HG03175 (cell line): ENCODE measurements at regions not wholly inside any gene's neighbourhood (a gene's known extent, or its start where the extent isn't known, plus 50 kb on each side); places are given as distances from the start of the nearest gene placed in this dataset.
"Not testable (repeated sequence)": the region's sequence is repeated elsewhere in the genome, so short reads cannot be mapped to it uniquely, and the experiment has no call there.

Experiments
- ATAC-seq: cut with Tn5 transposase; IDR thresholded peaks from one replicate; pipeline ENCODE4 v1.9.1; 2021; ENCODE audit warnings: mild to moderate bottlenecking, moderate library complexity; ENCODE audit not compliant: unreplicated experiment

DNA sequence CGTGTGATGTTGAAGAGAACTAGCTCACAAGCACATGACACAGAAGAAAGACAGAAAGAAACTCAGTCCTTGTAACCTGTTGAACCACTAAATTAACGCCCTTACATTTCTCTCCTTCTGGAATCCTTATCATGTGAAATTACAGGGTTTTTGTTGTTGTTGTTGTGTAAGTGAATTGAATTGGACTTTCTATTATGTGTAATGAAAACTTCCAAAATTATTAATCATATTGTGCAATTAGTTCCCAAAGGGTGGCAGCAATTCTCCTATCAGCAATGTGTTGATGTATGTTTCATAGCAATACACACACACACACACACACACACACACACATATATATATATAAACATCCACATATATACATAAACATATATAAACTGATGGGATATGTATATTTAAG lies 402.2 kb upstream of the TCF4 start:
- no peak for ATAC-seq

DNA sequence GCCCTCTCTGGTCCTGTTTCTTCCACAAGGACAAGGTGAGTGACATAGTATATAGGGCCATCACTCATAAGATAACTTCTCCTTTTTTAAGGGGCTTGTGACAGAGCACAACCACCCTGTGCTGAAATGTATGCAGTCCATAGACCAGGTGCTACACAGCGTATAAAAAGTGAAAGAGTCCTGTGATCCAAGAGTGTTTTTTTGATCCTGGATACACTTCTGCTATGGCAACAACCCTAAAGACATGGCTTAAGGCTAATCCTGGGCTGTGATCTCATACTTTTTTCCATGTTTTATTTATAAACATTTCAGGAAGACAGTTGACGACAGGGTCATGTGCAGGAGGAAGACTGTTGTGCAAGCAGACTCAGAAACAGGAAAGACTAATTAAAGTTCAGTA lies 400.5 kb upstream of the TCF4 start:
- no peak for ATAC-seq

DNA sequence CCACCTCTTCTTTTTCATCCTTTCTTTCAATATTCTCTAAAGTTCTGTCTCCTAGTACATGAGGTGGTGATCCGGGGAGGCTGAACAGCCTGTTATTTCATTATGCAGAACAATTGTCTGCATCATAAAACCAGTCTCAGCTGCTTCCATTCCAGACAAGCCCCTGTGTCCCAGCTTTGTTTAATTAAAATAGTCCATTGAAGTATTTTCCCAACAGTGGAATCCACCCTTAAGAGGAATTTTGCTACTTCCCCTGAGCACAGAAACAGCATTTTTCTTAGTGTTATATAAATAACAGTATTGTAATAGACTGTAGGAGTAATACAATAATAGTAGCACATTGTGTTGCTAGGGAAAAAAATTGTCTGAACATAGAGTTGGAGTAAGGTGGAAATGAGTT lies 395.4 kb upstream of the TCF4 start:
- no peak for ATAC-seq

DNA sequence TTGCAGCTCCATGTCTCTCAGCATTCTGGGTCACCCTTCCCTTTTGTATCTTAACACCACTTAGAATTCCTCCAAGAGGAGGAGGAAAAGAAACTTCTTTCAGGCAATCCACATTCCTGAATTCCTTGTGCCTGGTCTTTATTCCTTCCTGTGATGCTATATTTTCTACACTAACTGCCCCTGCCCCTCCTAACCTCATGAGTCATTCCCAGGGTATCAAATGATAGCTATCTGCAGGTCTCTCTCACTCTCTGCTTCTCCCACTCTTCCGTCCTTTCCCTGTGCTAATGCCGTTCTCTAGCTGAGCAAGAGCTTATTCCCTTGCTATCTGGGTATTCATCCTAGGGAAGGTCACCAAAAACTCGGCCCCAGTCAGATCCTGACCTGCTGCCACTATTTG lies 395.0 kb upstream of the TCF4 start:
- ATAC-seq, result no peak

DNA sequence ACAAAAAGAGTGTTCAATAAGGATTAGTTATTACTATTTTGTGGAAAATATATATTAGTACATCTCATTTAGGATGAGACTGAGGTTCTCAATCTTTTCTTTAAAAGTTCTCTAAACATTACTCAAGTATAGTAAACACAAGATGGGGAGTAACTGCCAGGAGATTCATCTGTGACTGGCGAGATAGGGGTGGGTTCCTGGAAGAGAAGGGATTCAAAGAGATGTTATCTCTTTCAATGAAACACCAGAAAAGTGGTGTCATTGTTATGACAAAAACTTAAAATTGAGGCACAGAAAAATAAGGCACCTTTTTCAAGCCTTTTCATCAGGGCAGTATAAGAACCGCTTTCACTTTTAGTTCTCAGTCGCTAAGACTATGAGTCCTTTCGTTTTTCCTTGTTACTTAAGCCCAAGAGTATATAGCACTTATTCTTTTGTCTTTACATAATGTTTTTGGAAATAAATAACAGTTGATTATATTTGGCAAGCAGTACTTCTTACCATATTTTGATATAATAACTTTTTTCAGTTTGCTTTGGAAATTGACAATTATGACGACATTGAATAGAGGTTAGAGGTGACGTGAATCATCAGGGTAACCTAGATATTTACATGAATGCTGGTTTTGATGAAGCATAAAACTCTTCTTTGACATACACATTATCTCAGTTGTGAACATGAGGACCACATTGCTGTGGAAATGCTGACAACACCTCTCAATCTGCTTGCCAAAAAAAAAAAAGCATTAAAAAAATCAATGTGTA lies 393.9 kb upstream of the TCF4 start:
- ATAC-seq, result no peak

DNA sequence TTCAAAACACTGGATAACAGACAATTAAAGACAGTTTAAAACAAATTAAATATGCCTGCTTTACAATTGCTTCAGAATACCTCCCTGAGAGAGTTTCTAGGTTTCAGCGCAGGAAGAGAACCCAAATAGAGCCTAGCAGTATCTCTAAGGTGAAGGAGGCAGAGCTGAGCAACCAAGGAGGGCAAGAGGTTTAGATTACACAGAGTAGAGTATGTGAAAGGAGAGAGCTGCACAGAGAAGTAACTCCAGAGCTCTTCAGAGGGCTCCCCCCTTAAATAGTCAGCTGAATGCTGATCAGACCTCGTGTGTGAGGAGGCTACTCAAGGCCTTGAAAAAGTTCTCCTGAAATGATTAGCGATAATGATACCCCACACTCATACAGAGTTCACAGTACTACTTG lies 386.5 kb upstream of the TCF4 start:
- ATAC-seq, result no peak

DNA sequence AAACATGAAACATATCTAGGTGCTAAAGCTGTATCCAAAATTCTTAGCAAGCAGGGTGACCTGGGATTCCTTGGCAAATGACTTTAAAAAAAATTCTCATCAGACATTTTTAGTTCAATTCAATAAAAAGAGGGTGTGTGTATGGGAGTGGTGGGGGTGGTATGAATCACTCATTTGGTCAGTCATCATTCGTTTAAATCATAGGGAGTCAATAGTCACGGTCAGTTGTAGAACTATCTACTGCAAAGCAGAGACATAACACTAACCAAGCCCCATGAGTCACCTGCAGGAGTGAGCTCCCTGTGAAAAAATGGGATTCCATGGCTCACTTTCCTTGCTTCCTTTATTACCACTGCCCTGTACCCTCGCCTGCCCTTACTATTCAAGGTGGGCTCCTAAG lies 380.6 kb upstream of the TCF4 start:
- ATAC-seq, result no peak

DNA sequence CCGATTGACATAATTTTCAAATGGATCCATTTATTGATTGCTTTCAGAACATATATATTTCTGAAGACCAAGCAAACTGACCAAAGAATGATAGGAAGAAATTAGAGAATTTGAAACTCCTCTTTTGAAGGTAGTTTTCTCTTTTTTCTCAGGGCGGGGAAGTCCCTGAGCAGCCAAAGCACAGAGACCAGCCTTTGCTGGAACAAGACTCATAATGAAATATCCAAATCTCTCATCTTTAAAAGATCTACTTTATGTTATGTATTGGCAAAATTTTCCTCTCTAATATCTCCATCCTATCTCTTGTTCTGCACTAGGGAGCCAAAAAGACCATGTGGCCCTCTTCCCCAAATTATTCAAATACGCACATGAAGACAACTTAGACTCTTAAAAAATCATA lies 379.0 kb upstream of the TCF4 start:
- ATAC-seq, result no peak

DNA sequence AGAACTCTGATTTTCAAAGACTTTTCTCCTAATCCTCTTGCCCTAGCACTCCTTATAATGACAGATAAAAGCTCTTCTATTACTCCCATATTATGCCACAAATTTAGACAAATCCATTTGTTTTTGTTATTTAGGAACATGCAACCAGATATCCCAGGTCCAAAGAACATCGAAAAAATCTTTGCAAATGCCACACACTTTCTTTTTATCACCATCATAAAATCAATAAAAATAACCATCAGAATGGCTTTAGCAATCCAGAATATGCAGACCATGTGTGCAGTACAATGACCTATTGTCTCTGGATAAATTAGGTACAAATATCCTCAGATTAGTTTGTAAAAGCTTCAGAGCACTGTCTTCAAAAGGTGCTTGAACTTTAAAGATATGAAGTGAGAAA lies 376.2 kb upstream of the TCF4 start:
- ATAC-seq, result no peak

DNA sequence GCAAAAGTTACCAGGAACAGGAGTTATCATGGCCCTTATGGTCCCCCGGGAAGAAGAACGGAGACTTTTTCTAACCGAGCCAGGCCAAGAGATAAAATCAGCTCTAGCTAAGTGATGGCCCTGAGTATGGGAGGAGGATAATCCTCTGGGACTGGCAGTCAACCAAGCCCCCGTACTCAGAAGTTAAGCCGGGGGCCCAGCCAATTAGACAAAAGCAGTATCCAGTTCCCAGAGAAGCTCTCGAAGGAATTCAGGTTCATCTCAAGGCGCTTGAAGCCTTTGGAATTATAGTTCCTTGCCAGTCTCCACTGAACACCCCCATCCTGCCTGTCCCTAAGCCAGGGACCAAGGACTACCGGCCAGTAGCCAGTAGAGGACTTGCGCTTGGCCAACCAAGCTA lies 365.3 kb upstream of the TCF4 start:
- ATAC-seq, result no peak

DNA sequence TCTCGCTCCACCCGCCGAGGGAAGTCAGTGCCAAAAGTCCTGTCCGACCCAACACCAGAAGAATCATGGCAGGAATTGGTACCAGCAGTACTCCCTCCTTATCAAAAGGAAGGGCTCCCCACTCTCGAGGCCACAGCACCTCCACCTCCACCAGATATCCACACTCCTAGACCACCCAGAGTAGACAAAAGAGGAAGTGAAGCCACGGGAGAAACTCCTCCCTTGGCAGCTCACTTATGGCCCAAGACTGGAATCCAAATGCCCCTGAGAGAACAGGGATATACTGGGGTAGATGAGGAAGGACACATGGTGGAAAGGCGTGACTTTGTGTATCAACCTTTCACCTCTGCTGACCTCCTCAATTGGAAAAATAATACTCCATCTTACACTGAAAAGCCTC lies 363.7 kb upstream of the TCF4 start:
- ATAC-seq, result not testable (repeated sequence)

DNA sequence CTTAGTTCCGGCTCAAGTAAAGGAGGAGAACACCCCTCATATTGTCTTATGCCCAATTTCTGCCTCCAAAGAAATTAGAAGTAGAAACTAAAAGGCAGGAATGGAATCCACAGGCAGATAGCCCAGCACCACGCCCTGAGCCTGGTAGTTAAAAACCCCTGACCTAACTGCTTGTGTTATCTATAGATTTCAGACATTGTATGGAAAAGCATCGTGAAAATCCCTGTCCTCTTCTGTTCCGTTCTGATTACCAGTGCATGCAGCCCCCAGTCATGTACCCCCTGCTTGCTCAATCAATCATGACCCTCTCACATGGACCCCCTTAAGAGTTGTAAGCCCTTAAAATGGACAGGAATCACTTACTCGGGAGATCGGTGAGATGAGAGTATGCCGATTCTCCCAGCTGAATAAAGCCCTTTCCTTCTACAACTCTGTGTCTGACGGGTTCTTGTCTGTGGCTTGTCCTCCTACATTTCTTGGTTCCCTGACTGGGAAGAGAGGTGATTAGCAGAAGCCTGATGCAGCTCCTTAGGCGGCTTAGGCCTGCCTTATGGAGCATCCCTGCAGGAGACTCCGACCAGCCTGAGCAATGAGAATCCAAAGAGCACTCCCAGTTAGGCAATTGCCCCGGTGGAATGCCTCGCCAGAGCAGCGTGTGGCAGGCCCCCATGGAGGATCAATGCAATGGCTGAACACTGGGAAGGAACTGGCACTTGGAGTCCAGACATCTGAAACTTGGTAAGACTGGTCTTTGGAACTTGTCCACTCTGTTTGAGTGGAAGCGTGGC lies 362.6 kb upstream of the TCF4 start:
- ATAC-seq, result no peak

DNA sequence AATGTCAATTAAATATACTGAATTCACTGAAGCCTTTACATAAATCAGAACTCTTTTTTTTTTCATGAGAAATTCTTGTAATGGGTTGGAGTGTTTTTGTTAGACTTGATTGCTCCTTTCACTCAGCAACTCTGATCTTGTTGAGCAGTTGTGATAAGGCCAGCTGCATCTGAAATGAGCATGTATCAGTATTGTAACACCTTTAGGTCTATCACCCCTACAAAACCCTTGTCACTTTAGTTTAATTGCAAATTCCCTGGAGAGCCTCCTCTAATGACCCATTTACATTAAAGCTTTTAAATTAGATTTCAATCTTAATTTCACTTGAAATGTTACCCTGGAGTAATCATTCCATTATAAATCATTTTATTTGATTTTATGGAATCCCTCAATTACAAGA lies 346.8 kb upstream of the TCF4 start:
- ATAC-seq, result no peak

DNA sequence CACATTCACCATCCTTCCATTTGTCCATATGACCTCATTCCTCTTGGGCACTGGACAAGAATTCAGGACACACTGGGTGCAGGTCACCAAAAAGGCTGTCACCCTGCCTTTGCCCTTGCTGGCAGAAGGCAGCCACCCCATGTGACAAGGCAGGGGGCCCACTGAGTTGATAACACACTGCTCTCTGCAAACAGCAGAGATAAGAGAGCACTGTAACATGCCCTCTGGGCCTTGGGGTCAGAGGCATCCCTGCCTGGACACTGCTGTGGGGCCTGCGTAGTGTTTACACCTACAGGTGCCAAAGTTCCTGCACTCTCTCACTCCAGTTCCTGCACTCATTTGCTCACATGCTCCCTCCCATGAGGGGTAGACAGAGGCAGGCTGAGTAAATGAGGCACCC lies 344.7 kb upstream of the TCF4 start:
- ATAC-seq, result no peak

DNA sequence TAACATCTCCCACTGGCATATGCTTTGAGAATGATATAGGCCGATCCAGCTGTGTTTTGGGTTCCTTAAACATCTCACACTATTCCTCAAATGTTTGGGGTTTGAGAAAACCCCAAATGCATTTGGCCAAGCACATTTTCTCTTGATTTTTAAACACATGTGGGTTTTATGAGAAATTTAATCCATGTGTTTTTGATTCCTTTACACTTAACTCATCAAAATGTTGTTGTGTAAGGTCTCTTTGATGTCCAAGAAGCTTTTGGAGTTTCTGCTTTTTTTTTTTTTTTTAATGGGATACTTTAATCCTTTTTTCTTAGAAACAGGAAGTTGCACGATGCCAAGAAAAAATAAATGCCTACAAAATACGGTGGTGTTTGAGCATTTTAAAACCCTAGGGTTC lies 339.8 kb upstream of the TCF4 start:
- no peak for ATAC-seq

DNA sequence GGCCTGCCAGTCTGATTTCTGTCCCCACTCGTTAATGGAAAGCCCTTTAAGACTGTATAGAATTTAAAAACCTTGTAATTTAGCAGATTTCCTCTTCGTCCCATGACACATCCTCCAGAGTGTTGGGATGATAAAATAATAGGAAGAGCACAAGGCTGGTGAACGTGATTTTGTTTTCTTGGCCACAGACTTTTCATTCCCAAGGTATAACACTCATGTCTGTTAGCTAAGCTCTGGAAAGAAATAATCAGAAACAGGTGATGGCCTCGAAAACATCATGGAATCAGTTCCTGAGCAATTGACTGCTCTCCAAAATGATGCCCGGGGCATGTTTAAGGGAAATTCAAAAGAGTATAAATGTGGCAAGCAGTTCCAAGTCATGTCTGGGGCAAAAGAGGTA lies 337.8 kb upstream of the TCF4 start:
- no peak for ATAC-seq

DNA sequence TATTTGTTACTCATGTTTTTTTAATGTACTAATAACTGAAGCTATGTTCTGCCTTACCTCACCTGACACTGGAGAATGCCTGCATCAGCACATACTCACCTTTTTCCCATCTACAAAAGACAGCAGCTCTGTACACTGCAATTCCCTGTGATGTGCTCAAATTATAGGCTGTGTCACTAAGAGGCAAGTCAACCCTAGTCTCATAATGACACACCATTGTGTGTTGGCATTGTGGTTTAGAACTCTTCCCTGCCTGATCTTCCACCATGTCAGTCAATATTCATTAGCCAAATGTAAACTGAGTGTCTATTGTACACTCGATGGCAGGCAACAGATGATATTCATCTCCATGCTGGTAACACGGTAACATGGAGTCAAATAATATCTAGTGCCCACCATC lies 332.1 kb upstream of the TCF4 start:
- no peak for ATAC-seq

DNA sequence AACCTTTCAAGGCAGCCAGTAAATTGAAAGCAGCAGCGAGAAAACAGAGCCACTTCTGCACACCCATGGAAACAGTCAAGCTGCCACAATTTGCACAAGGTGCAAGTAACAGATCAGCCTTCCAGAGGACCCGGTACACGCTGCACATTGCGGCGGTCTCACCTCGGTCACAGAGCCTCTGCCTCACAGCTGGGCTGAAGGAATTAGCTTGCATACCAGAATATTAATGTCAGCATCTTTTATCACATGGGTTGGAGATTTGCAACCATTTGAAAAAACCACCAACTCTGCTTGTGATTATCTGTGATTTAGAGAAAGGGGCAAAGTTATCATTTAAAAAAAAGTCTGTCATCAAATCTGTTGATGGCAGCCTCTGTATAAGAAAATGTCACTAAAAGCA lies 330.5 kb upstream of the TCF4 start:
- ATAC-seq, result no peak

DNA sequence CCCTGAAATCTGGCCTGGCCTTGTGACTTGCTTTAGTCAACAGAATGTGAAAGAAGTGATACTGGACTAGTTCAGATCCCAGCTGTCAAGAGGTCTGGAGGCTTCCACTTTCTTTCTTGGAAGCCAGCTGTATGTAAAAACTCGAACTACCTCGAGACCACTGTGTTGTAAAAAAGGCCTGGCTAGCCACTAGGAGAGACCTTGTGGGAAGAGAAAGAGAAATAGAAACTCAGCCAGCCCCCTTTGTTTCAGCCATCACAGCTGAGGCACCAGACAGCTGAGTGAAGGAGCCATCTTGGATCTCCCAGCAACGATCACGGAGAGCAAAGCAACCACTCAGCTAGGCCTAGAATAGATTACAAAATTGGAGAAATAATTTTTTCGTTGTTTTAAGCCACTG lies 324.9 kb upstream of the TCF4 start:
- no peak for ATAC-seq

DNA sequence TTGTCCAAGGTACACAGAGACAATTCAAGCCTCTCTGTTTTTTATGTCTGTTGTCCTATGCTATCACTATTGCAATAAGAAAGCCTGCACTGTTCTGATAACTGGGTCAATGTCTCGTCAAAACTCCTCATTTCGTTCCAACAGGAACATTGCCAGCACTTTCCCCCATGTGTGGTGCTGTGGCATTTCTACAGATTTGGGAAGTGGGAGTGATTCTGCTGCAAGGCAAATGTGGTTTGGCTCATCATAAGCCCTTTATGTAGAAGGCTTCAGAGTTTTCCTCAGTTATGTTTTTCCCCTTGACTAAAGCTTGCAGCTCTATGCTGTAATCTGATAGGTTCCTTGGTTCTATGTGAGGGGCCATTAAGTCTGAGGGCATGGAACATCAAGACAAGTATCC lies 324.1 kb upstream of the TCF4 start:
- ATAC-seq, result no peak

DNA sequence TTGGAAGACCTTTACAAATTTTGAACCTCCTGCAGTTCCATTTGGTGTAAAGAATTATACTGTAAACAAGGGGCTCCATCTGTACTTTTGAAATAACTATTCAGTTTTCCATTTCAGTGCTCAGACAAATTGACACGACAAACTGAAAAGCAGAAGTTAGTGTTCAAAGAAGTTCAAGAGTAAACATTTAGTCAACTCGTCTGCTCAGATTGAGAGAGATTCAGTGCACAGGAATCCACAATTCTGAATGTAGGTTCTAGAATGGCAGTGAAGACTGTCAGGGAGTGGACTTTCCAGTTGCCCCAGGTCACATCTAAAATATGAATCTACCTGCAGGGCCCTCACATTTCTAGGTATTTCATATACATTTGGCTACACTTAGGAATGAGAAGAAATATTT lies 322.3 kb upstream of the TCF4 start:
- ATAC-seq, result no peak

DNA sequence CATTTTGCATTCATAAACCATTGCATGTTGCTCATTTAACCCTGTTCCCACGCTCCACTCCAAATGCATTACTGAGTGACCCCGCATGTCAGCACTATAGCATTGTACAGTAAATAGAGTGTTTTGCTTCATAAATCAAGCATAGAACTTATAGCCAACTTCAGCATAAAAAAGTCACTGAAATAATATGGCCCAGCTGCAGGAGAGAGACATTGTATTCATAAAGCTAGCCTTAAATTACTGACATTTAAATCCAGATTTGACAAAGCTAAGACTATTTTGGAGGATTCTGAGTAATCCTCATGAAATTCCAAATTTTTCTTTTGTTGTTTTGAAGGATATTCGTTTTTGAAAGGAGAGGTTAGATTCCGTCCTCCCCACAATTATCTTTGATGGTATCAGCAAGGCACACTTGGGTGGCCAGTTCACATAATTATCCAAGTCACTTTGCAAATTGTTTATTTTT lies 320.9 kb upstream of the TCF4 start:
- ATAC-seq, result no peak
